ENCODE measurements at regions not wholly inside any gene's neighbourhood (a gene's known extent, or its start where the extent isn't known, plus 50 kb on each side); places are given as distances from the start of the nearest gene placed in this dataset.

- TF ChIP-seq CTCF (conservative IDR thresholded peaks at IDR 0.05 in 1 of 2, IDR thresholded peaks at IDR 0.05 in 1 of 2; ENCODE audit: extremely low read depth in 1 of 2, insufficient read depth in 1 of 2, low read depth in 1 of 2, low read length in 2 of 2): no peak
- TF ChIP-seq EZH2 (IDR thresholded peaks at IDR 0.05; ENCODE audit: borderline replicate concordance, low read length): no peak
Measured at GRCh38 chr20:12835999-12836398, 172.8 kb upstream of the SPTLC3 start.
